Caco-2 (cell line): ENCODE measurements at regions not wholly inside any gene's neighbourhood (a gene's known extent, or its start where the extent isn't known, plus 50 kb on each side); places are given as distances from the start of the nearest gene placed in this dataset.

Source experiments
- BruUV-seq: library from RNA; stranded (reverse); fragments of 400-500 nt; replicated peaks from 2 replicates; lab custom pipeline; 2021; lab: Mats Ljungman, UMichigan
- CTCF ChIA-PET: fragments of 300-600 bp; sonication (Branson Sonifier 250); formaldehyde crosslinking; loops from one replicate; lab custom pipeline; 2022; ENCODE audit warnings: antibody characterized with exemption; lab: Charles Lee
- POLR2A ChIA-PET: fragments of 300-600 bp; sonication (Branson Sonifier 250); formaldehyde crosslinking; loops from one replicate; lab custom pipeline; 2022; ENCODE audit warnings: antibody characterized with exemption; lab: Charles Lee
- DNase-seq, 2 experiments: peaks; one replicate each; pipeline versions ENCODE4 v3.0.0 to v3.0.0-alpha.2; 2020 to 2022
- H3K27me3 ChIP-seq: replicated peaks from 2 replicates; pipeline ENCODE4 v1.6.0; 2011; ENCODE audit warnings: low read length; ENCODE audit not compliant: control insufficient read depth, insufficient read depth
- H3K36me3 ChIP-seq: 2 replicates; pipeline ENCODE4 v1.5.1; 2011; ENCODE audit warnings: low read length; ENCODE audit not compliant: control insufficient read depth, insufficient read depth
- H3K4me1 ChIP-seq: fragments of 250-450 bp; sonication (Bioruptor Pico); 2 replicates; pipeline ENCODE4 v1.5.1; 2020; ENCODE audit warnings: mild to moderate bottlenecking
- H3K4me3 ChIP-seq: 2 replicates; pipeline ENCODE4 v1.5.1; 2011; ENCODE audit warnings: low read depth, mild to moderate bottlenecking, control low read depth, low read length
- H3K9me3 ChIP-seq: fragments of 250-450 bp; sonication (Bioruptor Pico); 2 replicates; pipeline ENCODE4 v1.5.1; 2020; ENCODE audit warnings: mild to moderate bottlenecking, moderate library complexity
- H3K27ac Mint-ChIP-seq: one replicate; pipeline ENCODE4 v1.8.0; 2022; ENCODE audit warnings: mixed read lengths; ENCODE audit not compliant: unreplicated experiment
- H3K27me3 Mint-ChIP-seq: one replicate; pipeline ENCODE4 v1.8.0; 2022; ENCODE audit warnings: mixed read lengths; ENCODE audit not compliant: insufficient read depth, unreplicated experiment
- H3K36me3 Mint-ChIP-seq: one replicate; pipeline ENCODE4 v1.8.0; 2022; ENCODE audit warnings: mild to moderate bottlenecking, mixed read lengths; ENCODE audit not compliant: insufficient read depth, unreplicated experiment
- H3K4me1 Mint-ChIP-seq: one replicate; pipeline ENCODE4 v1.8.0; 2022; ENCODE audit warnings: low read depth, mixed read lengths; ENCODE audit not compliant: unreplicated experiment
- H3K4me3 Mint-ChIP-seq: one replicate; pipeline ENCODE4 v1.8.0; 2022; ENCODE audit warnings: mild to moderate bottlenecking, moderate library complexity, mixed read lengths; ENCODE audit not compliant: unreplicated experiment
- H3K9me3 Mint-ChIP-seq: one replicate; pipeline ENCODE4 v1.8.0; 2022; ENCODE audit warnings: mixed read lengths; ENCODE audit not compliant: unreplicated experiment
- intact Hi-C: fragments of 100-400 bp; cut with micrococcal nuclease; formaldehyde crosslinking; loops from one replicate; pipeline ENCODE4 v1.10.0; 2022; ENCODE audit not compliant: unreplicated experiment
- TF ChIP-seq, protein P1 (sequence below), 2 experiments: fragments of 200-600 bp in 1 of 2; IDR thresholded peaks; 1 replicate in 1 of 2; 2 replicates in 1 of 2; pipeline versions ENCODE4 v1.5.1 to v1.8.0; 2011 to 2022; ENCODE audit warnings: antibody characterized with exemption in 1 of 2, control low read depth in 1 of 2, inconsistent platforms in 1 of 2, low read depth in 1 of 2, low read length in 1 of 2, mild to moderate bottlenecking in 1 of 2, moderate library complexity in 1 of 2; ENCODE audit not compliant: insufficient read depth in 1 of 2, severe bottlenecking in 1 of 2, unreplicated experiment in 1 of 2

DNA sequence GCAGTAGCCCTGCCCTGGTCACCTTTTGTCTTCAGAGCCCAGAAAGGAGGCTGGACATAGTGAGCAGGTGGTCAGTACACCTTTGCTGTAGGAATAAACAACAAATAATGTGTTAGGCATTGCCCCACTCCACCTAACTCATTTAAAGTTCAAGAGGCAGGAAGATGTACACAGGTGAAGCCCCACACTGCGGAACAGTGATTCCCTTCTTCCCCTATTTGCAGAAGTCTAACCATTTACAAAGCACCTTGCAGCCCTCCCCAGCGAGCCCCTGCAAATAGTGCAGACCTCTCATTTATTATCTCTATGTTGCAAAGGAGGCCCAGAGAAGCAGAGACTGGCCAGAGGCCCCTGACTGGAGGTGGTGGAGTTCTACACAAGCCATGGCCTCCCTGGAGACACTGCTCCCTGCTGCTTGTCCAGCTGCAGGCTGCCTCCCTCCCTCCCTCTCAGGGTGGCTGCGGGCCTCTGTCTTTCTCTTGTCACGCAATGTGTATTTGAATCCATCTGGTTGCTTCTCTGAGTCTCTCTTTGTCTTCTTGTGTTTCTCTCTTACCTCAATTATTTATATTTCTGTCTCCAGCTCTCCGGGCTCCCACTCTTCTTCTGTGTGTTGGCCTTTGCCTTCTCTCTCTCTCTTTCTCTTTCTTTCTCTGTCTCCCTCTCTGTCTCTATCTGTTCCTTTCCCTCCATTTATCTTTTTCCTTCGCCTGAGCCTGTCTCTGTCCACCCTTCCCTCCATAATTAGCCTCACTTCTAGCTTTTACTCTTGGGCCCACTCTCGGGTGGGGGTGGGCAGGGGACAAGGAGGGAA lies 59.1 kb upstream of the PRDM11 start:
- Histone ChIP-seq H3K36me3 (no peaks in the 10 kb centered on the region), H3K9me3 (no peaks in the 10 kb centered on the region), H3K4me1 (peaks cover 6% of the 10 kb centered on the region; the same call in 1 of the 2 replicates), H3K27me3 (no peaks in the 10 kb centered on the region), H3K4me3 (no peak overlapping the region)
- no TSS peak for BruUV-seq
- Mint-ChIP-seq H3K4me3 (no peak overlapping the region), H3K4me1 (peaks cover 17% of the 10 kb centered on the region), H3K27ac (no peak overlapping the region), H3K36me3 (no peaks in the 10 kb centered on the region), H3K27me3 (peaks cover 9% of the 10 kb centered on the region), H3K9me3 (no peaks in the 10 kb centered on the region)
- intact Hi-C loops: no loop called here
- ChIA-PET CTCF (no interaction called here), POLR2A (no interaction called here)
- no peak for DNase-seq
- TF ChIP-seq, protein P1, sequence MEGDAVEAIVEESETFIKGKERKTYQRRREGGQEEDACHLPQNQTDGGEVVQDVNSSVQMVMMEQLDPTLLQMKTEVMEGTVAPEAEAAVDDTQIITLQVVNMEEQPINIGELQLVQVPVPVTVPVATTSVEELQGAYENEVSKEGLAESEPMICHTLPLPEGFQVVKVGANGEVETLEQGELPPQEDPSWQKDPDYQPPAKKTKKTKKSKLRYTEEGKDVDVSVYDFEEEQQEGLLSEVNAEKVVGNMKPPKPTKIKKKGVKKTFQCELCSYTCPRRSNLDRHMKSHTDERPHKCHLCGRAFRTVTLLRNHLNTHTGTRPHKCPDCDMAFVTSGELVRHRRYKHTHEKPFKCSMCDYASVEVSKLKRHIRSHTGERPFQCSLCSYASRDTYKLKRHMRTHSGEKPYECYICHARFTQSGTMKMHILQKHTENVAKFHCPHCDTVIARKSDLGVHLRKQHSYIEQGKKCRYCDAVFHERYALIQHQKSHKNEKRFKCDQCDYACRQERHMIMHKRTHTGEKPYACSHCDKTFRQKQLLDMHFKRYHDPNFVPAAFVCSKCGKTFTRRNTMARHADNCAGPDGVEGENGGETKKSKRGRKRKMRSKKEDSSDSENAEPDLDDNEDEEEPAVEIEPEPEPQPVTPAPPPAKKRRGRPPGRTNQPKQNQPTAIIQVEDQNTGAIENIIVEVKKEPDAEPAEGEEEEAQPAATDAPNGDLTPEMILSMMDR (IDR thresholded peaks at IDR 0.05; ENCODE audit: insufficient read depth in 1 of 2, low read depth in 1 of 2, low read length in 1 of 2, severe bottlenecking in 1 of 2, unreplicated experiment in 1 of 2): no peak

- no peak for DNase-seq
- TF ChIP-seq, protein P1 (IDR thresholded peaks at IDR 0.05; ENCODE audit: insufficient read depth in 1 of 2, low read depth in 1 of 2, low read length in 1 of 2, severe bottlenecking in 1 of 2, unreplicated experiment in 1 of 2): no peak
- CTCF ChIA-PET: no interaction called here
- H3K27me3 ChIP-seq: no peaks in the 10 kb centered on the region
- peaks cover 10% of the 10 kb centered on the region; the same call in 1 of the 2 replicates for H3K4me1 ChIP-seq
- no peaks in the 10 kb centered on the region for H3K9me3 ChIP-seq
- peaks cover 17% of the 10 kb centered on the region for H3K4me1 Mint-ChIP-seq
- H3K27me3 Mint-ChIP-seq: peaks cover 6% of the 10 kb centered on the region
- no TSS peak for BruUV-seq
- H3K27ac Mint-ChIP-seq: no peak overlapping the region
- H3K36me3 Mint-ChIP-seq: no peaks in the 10 kb centered on the region
- intact Hi-C loops: no loop called here
- H3K4me3 ChIP-seq: no peak overlapping the region
- H3K36me3 ChIP-seq: no peaks in the 10 kb centered on the region
- no peak overlapping the region for H3K4me3 Mint-ChIP-seq
- H3K9me3 Mint-ChIP-seq: no peaks in the 10 kb centered on the region
- POLR2A ChIA-PET: no interaction called here
Observed at GRCh38 chr11:45087900-45088160, 58.6 kb upstream of the PRDM11 start.

DNA sequence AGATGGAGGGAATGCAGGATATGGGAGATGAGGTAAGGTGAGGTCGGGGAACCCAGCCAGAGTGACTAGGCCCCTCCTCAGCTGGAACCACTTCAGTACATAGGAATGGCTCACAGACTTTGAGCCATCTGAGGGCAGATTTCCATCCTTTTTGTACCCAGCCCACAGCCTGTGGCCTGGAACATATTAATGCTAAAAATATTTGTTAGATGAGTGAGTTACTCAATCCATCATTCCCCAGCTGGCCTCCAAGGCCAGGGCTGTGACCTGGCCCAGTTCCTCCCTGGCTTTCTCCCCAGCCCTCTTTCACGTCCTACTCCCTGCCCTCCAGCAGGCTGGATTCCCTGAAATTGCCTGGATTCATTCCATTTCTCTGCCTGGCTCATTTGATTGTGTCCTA lies 57.2 kb upstream of the PRDM11 start:
- H3K4me1 Mint-ChIP-seq: peaks cover 17% of the 10 kb centered on the region

More for the DNA sequence above, 57.2 kb upstream of the PRDM11 start:
- POLR2A ChIA-PET: no interaction called here
- no peak overlapping the region for H3K4me3 Mint-ChIP-seq
- Histone ChIP-seq H3K9me3 (no peaks in the 10 kb centered on the region), H3K4me1 (peaks cover 14% of the 10 kb centered on the region; the same call in 1 of the 2 replicates), H3K27me3 (no peaks in the 10 kb centered on the region), H3K36me3 (no peaks in the 10 kb centered on the region), H3K4me3 (no peak overlapping the region)
- DNase-seq: no peak
- H3K27ac Mint-ChIP-seq: no peak overlapping the region
- H3K27me3 Mint-ChIP-seq: peaks cover 2% of the 10 kb centered on the region
- intact Hi-C loops: no loop called here
- no peaks in the 10 kb centered on the region for H3K36me3 Mint-ChIP-seq
- BruUV-seq: no TSS peak
- no peaks in the 10 kb centered on the region for H3K9me3 Mint-ChIP-seq
- CTCF ChIA-PET: interaction anchor here (1.1 kb wide), 1 partner anchor 163 kb away, joined by 3 read pairs; no protein-coding TSS in a partner anchor
- TF ChIP-seq, protein P1 (IDR thresholded peaks at IDR 0.05; ENCODE audit: insufficient read depth in 1 of 2, low read depth in 1 of 2, low read length in 1 of 2, severe bottlenecking in 1 of 2, unreplicated experiment in 1 of 2): no peak
